Stomach (tissue), 4 donors: ENCODE measurements at regions not wholly inside any gene's neighbourhood (a gene's known extent, or its start where the extent isn't known, plus 50 kb on each side); places are given as distances from the start of the nearest gene placed in this dataset.

Experiments
- POLR2A ChIP-seq, 4 donors: fragments of 450-650 bp; IDR thresholded peaks; one replicate each; pipeline ENCODE4 v1.6.1; 2016; ENCODE audit warnings: antibody characterized with exemption in 4 of 4, control low read depth in 2 of 4, mild to moderate bottlenecking in 1 of 4, moderate library complexity in 1 of 4
- TF ChIP-seq, protein P1 (sequence below), 7 experiments: fragments of 450-650 bp in 4 of 7; fragments of 200-600 bp in 3 of 7; sonication (generic) in 3 of 7; IDR thresholded peaks; one replicate each; pipeline ENCODE4 v1.5.1; 2016 to 2019; ENCODE audit warnings: antibody characterized with exemption in 7 of 7, control low read depth in 2 of 7, mild to moderate bottlenecking in 1 of 7

- no peak for TF ChIP-seq POLR2A (IDR thresholded peaks at IDR 0.05)
- TF ChIP-seq, protein P1, sequence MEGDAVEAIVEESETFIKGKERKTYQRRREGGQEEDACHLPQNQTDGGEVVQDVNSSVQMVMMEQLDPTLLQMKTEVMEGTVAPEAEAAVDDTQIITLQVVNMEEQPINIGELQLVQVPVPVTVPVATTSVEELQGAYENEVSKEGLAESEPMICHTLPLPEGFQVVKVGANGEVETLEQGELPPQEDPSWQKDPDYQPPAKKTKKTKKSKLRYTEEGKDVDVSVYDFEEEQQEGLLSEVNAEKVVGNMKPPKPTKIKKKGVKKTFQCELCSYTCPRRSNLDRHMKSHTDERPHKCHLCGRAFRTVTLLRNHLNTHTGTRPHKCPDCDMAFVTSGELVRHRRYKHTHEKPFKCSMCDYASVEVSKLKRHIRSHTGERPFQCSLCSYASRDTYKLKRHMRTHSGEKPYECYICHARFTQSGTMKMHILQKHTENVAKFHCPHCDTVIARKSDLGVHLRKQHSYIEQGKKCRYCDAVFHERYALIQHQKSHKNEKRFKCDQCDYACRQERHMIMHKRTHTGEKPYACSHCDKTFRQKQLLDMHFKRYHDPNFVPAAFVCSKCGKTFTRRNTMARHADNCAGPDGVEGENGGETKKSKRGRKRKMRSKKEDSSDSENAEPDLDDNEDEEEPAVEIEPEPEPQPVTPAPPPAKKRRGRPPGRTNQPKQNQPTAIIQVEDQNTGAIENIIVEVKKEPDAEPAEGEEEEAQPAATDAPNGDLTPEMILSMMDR (IDR thresholded peaks at IDR 0.05) = no peak
Observed at GRCh38 chr17:34825884-34826283, 135.4 kb downstream of the CCT6B start.
